H1 (cell line): ENCODE measurements at regions not wholly inside any gene's neighbourhood (a gene's known extent, or its start where the extent isn't known, plus 50 kb on each side); places are given as distances from the start of the nearest gene placed in this dataset.

Source experiments
- CTCF ChIA-PET: fragments of 300-600 bp; sonication (Branson Sonifier 250); formaldehyde crosslinking; loops from one replicate; lab custom pipeline; 2021; ENCODE audit not compliant: partially characterized antibody; lab: Charles Lee
- POLR2A ChIA-PET: fragments of 300-600 bp; sonication (Branson Sonifier 250); formaldehyde crosslinking; loops from one replicate; lab custom pipeline; 2021; ENCODE audit warnings: inconsistent platforms; ENCODE audit not compliant: partially characterized antibody; lab: Charles Lee
- DNase-seq, 2 experiments: peaks; one replicate each; pipeline versions ENCODE4 v3.0.0 to v3.0.0-alpha.2; 2010 to 2022; ENCODE audit warnings: low spot score in 2 of 2, low read depth in 1 of 2, mixed read lengths in 1 of 2
- FAIRE-seq: peaks from 2 replicates; lab custom pipeline; 2011; peaks lifted over from hg19 to GRCh38; lab: Jason Lieb, UNC
- H2AFZ ChIP-seq: 2 replicates; pipeline ENCODE4 v1.8.1; 2012; ENCODE audit warnings: low read length, inconsistent platforms
- H2AK5ac ChIP-seq: 2 replicates; pipeline ENCODE4 v1.6.1; 2013; ENCODE audit warnings: low read depth, low read length
- H2BK120ac ChIP-seq: replicated peaks from 2 replicates; pipeline ENCODE3; 2013; ENCODE audit warnings: low read depth, low read length, inconsistent platforms
- H2BK12ac ChIP-seq: 2 replicates; pipeline ENCODE4 v1.6.1; 2013; ENCODE audit warnings: low read depth, low read length
- H2BK15ac ChIP-seq: 2 replicates; pipeline ENCODE4 v1.6.1; 2013; ENCODE audit warnings: low read length
- H2BK20ac ChIP-seq: 2 replicates; pipeline ENCODE4 v1.6.1; 2013; ENCODE audit warnings: low read length
- H2BK5ac ChIP-seq: 2 replicates; pipeline ENCODE4 v1.6.1; 2013; ENCODE audit warnings: low read depth, low read length
- H3K14ac ChIP-seq: 2 replicates; pipeline ENCODE4 v1.6.1; 2013; ENCODE audit warnings: inconsistent platforms; ENCODE audit not compliant: insufficient read length
- H3K18ac ChIP-seq: 2 replicates; pipeline ENCODE4 v1.6.1; 2013; ENCODE audit warnings: low read length; ENCODE audit errors: extremely low read depth
- H3K23ac ChIP-seq: 2 replicates; pipeline ENCODE4 v1.6.1; 2013; ENCODE audit warnings: inconsistent platforms; ENCODE audit not compliant: insufficient read length
- H3K23me2 ChIP-seq: 2 replicates; pipeline ENCODE4 v1.6.1; 2013; ENCODE audit warnings: low read depth, low read length
- H3K27ac ChIP-seq: 2 replicates; pipeline ENCODE4 v1.6.1; 2011; ENCODE audit warnings: low read depth, low read length, inconsistent platforms
- H3K27me3 ChIP-seq, 4 experiments: replicated peaks in 1 of 4; 1 replicate in 1 of 4; 2 replicates in 3 of 4; pipeline versions ENCODE4 v1.6.1 to v1.8.1; 2011 to 2013; ENCODE audit warnings: low read length in 3 of 4, mild to moderate bottlenecking in 3 of 4, inconsistent platforms in 2 of 4, mixed read lengths in 2 of 4, moderate library complexity in 1 of 4; ENCODE audit not compliant: control insufficient read depth in 3 of 4, insufficient read depth in 3 of 4; ENCODE audit errors: extremely low read depth in 1 of 4
- H3K36me3 ChIP-seq, 4 experiments: 2 replicates each; pipeline versions ENCODE4 v1.6.1 to v1.8.1; 2011 to 2013; ENCODE audit warnings: mild to moderate bottlenecking in 4 of 4, low read length in 3 of 4, moderate library complexity in 2 of 4, control low read depth in 1 of 4, inconsistent platforms in 1 of 4; ENCODE audit not compliant: insufficient read depth in 4 of 4, control insufficient read depth in 2 of 4
- H3K4ac ChIP-seq: replicated peaks from 2 replicates; pipeline ENCODE3; 2013; ENCODE audit warnings: low read length, low read depth, mixed read lengths, inconsistent platforms; ENCODE audit not compliant: insufficient read length
- H3K4me1 ChIP-seq, 4 experiments: replicated peaks in 1 of 4; 1 replicate in 1 of 4; 2 replicates in 3 of 4; pipeline versions ENCODE4 v1.6.1 to v1.8.1; 2011 to 2013; ENCODE audit warnings: low read length in 3 of 4, inconsistent platforms in 2 of 4, mixed read lengths in 1 of 4; ENCODE audit not compliant: insufficient read depth in 4 of 4, control insufficient read depth in 3 of 4
- H3K4me2 ChIP-seq, 2 experiments: 2 replicates each; pipeline versions ENCODE4 v1.6.1 to v1.8.1; 2011 to 2013; ENCODE audit warnings: low read depth in 2 of 2, low read length in 2 of 2, control low read depth in 1 of 2, inconsistent platforms in 1 of 2, mild to moderate bottlenecking in 1 of 2; ENCODE audit not compliant: insufficient read depth in 1 of 2
- H3K4me3 ChIP-seq, 4 experiments: fragments of 200-600, 300-600 bp in 1 of 4; sonication (generic), shearing (Covaris generic), sonication (Bioruptor Twin) in 1 of 4; 2 replicates each; pipeline versions ENCODE4 v1.5.1 to v1.8.1; 2011 to 2016; ENCODE audit warnings: low read length in 4 of 4, low read depth in 3 of 4, control low read depth in 2 of 4, inconsistent platforms in 2 of 4, mild to moderate bottlenecking in 2 of 4, mixed read lengths in 1 of 4, moderate library complexity in 1 of 4; ENCODE audit not compliant: insufficient read depth in 2 of 4; ENCODE audit errors: extremely low read depth in 1 of 4
- H3K56ac ChIP-seq: replicated peaks from 2 replicates; pipeline ENCODE3; 2013; ENCODE audit warnings: low read depth, mild to moderate bottlenecking, mixed read lengths, low read length, inconsistent platforms; ENCODE audit not compliant: insufficient read length
- H3K79me1 ChIP-seq: 2 replicates; pipeline ENCODE4 v1.6.1; 2013; ENCODE audit warnings: low read depth, low read length, control low read depth
- H3K79me2 ChIP-seq, 2 experiments: 2 replicates each; pipeline versions ENCODE4 v1.6.1 to v1.8.1; 2012 to 2013; ENCODE audit warnings: low read length in 2 of 2, mild to moderate bottlenecking in 2 of 2, inconsistent platforms in 1 of 2; ENCODE audit not compliant: insufficient read depth in 2 of 2, control insufficient read depth in 1 of 2
- H3K9ac ChIP-seq, 4 experiments: replicated peaks in 1 of 4; 1 replicate in 1 of 4; 2 replicates in 3 of 4; pipeline versions ENCODE4 v1.6.1 to v1.8.1; 2011 to 2013; ENCODE audit warnings: low read depth in 3 of 4, low read length in 3 of 4, control low read depth in 2 of 4, mild to moderate bottlenecking in 2 of 4, moderate library complexity in 2 of 4, inconsistent platforms in 1 of 4; ENCODE audit errors: extremely low read depth in 1 of 4
- H3K9me3 ChIP-seq, 2 experiments: 2 replicates each; pipeline versions ENCODE4 v1.6.1 to v1.8.1; 2012 to 2013; ENCODE audit warnings: mild to moderate bottlenecking in 2 of 2, moderate library complexity in 2 of 2, control low read depth in 1 of 2, inconsistent platforms in 1 of 2, low read depth in 1 of 2, low read length in 1 of 2, mixed read lengths in 1 of 2; ENCODE audit not compliant: insufficient read depth in 2 of 2
- H4K20me1 ChIP-seq, 2 experiments: replicated peaks in 1 of 2; 2 replicates each; pipeline versions ENCODE3 to v1.8.1; 2011 to 2013; ENCODE audit warnings: inconsistent platforms in 2 of 2, low read length in 2 of 2, mild to moderate bottlenecking in 1 of 2; ENCODE audit not compliant: insufficient read depth in 2 of 2, control insufficient read depth in 1 of 2
- H4K5ac ChIP-seq: 2 replicates; pipeline ENCODE4 v1.6.1; 2013; ENCODE audit warnings: low read length, low read depth, mixed read lengths, inconsistent platforms; ENCODE audit not compliant: insufficient read length
- H4K8ac ChIP-seq: 2 replicates; pipeline ENCODE4 v1.8.0; 2013; ENCODE audit warnings: mild to moderate bottlenecking, moderate library complexity, low read length, inconsistent platforms; ENCODE audit not compliant: insufficient read depth; ENCODE audit errors: extremely low read depth
- H4K91ac ChIP-seq: replicated peaks from 2 replicates; pipeline ENCODE3; 2013; ENCODE audit warnings: low read length, mixed read lengths, inconsistent platforms; ENCODE audit not compliant: insufficient read length
- BRCA1 ChIP-seq: IDR thresholded peaks from 2 replicates; pipeline ENCODE4 v1.6.1; 2012; ENCODE audit warnings: low read depth, low read length, improper control_type of control experiment
- JUND ChIP-seq: IDR thresholded peaks from 2 replicates; pipeline ENCODE4 v1.6.1; 2011; ENCODE audit warnings: mild to moderate bottlenecking, improper control_type of control experiment, low read length
- NANOG ChIP-seq: IDR thresholded peaks from 2 replicates; pipeline ENCODE4 v1.6.1; 2011; ENCODE audit warnings: low read length, low read depth, mild to moderate bottlenecking, inconsistent platforms; ENCODE audit not compliant: insufficient read depth, poor library complexity, severe bottlenecking
- POU5F1 ChIP-seq: IDR thresholded peaks from 2 replicates; pipeline ENCODE4 v1.6.1; 2011; ENCODE audit warnings: low read depth, mild to moderate bottlenecking, low read length, moderate library complexity
- RXRA ChIP-seq: IDR thresholded peaks from 2 replicates; pipeline ENCODE4 v1.6.1; 2011; ENCODE audit warnings: low read depth, mild to moderate bottlenecking, low read length, moderate library complexity; ENCODE audit not compliant: insufficient read depth
- SP4 ChIP-seq: IDR thresholded peaks from 2 replicates; pipeline ENCODE4 v1.6.1; 2012; ENCODE audit warnings: low read length, inconsistent platforms
- TCF12 ChIP-seq: IDR thresholded peaks from 2 replicates; pipeline ENCODE4 v1.6.1; 2011; ENCODE audit warnings: low read depth, mild to moderate bottlenecking, low read length
- ZNF274 ChIP-seq: IDR thresholded peaks from 2 replicates; pipeline ENCODE4 v1.7.0; 2012; ENCODE audit warnings: low read length, borderline replicate concordance; ENCODE audit errors: extremely low read depth
- TF ChIP-seq, protein P1 (sequence below): IDR thresholded peaks from 2 replicates; pipeline ENCODE4 v1.6.1; 2012; ENCODE audit warnings: inconsistent platforms

DNA sequence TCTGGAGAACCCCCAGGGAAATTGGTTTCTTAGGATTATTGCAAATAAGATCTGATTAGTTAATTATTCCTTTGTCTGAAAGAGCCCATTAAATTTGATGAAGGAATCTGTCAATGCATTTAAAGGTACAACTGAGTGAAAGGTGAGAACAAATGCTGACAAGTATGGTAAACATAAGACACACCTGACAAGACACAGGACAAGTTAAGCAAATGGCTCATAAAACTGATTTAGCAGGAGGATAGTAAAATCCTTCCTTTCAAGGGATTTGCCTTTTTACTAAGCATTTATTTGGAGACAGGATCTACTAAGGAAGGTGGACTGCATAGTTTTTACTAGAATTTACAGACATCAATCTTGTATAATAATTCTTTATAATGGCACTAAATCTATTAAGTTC lies 553.9 kb downstream of the SPRY1 start:
- H4K91ac ChIP-seq = no peak overlapping the region
- no peaks in the 10 kb centered on the region; the same call in 1 of the 2 replicates for H3K79me1 ChIP-seq
- H4K5ac ChIP-seq = no peak overlapping the region
- no peaks in the 10 kb centered on the region for H3K27me3 ChIP-seq
- H2BK20ac ChIP-seq = no peak overlapping the region
- CTCF ChIA-PET = interaction anchor here (1.5 kb wide), 1 partner anchor 177 kb away, joined by 4 read pairs; no protein-coding TSS in a partner anchor
- H3K9me3 ChIP-seq = no peaks in the 10 kb centered on the region; a peak in 1 of 4 replicates
- H2AFZ ChIP-seq = no peak overlapping the region
- H3K4me1 ChIP-seq = peaks cover 0 to 7% (median 3%) of the 10 kb centered on the region in 4 experiments; a peak in 3 of 7 replicates
- no peak overlapping the region for H3K4ac ChIP-seq
- no peak overlapping the region for H2BK12ac ChIP-seq
- H3K4me2 ChIP-seq = no peak overlapping the region
- H2BK15ac ChIP-seq = no peak overlapping the region
- no peaks in the 10 kb centered on the region for H4K20me1 ChIP-seq
- DNase-seq = no peak
- no peak overlapping the region for H2BK5ac ChIP-seq
- POLR2A ChIA-PET = no interaction called here
- no peak overlapping the region for H3K23ac ChIP-seq
- H2BK120ac ChIP-seq = no peak overlapping the region
- no peak overlapping the region for H3K4me3 ChIP-seq
- no peak overlapping the region for H3K27ac ChIP-seq
- H4K8ac ChIP-seq = no peak overlapping the region
- no peak overlapping the region for H3K18ac ChIP-seq
- no peak overlapping the region for H3K56ac ChIP-seq
- H3K9ac ChIP-seq = no peak overlapping the region
- H3K79me2 ChIP-seq = no peaks in the 10 kb centered on the region
- no peak for TF ChIP-seq BRCA1
- TF ChIP-seq RXRA = no peak
- no peak for TF ChIP-seq TCF12
- TF ChIP-seq, protein P1, sequence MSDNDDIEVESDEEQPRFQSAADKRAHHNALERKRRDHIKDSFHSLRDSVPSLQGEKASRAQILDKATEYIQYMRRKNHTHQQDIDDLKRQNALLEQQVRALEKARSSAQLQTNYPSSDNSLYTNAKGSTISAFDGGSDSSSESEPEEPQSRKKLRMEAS = no peak
- TF ChIP-seq ZNF274 = no peak
- TF ChIP-seq NANOG = no peak
- TF ChIP-seq JUND = no peak
- TF ChIP-seq POU5F1 = no peak
- no peak for TF ChIP-seq SP4
- no peak overlapping the region for H2AK5ac ChIP-seq
- H3K14ac ChIP-seq = no peak overlapping the region
- peaks cover 0 to 3% (median 0%) of the 10 kb centered on the region in 4 experiments; a peak in 1 of 8 replicates for H3K36me3 ChIP-seq
- H3K23me2 ChIP-seq = no peaks in the 10 kb centered on the region
- no peak for FAIRE-seq
